ENCODE measurements at regions not wholly inside any gene's neighbourhood (a gene's known extent, or its start where the extent isn't known, plus 50 kb on each side); places are given as distances from the start of the nearest gene placed in this dataset.

GRCh38 chr13:53368948-53369347 lies 340.3 kb downstream of the OLFM4 start:
- Histone ChIP-seq H3K4me1 (no peaks in the 10 kb centered on the region), H3K4me3 (ENCODE audit: low read depth, low read length) (no peak overlapping the region), H3K27me3 (ENCODE audit: control insufficient read depth, insufficient read depth, low read length) (no peaks in the 10 kb centered on the region), H3K4me2 (ENCODE audit: low read length) (no peak overlapping the region), H3K9me3 (ENCODE audit: control insufficient read depth, low read length) (no peaks in the 10 kb centered on the region), H3K9ac (no peak overlapping the region), H3K79me2 (no peaks in the 10 kb centered on the region), H2AFZ (no peak overlapping the region), H3K36me3 (ENCODE audit: control insufficient read depth, insufficient read depth, low read length) (no peaks in the 10 kb centered on the region), H3K27ac (no peak overlapping the region)
- TF ChIP-seq CTCF (IDR thresholded peaks at IDR 0.05) = no peak

GRCh38 chr13:53379485-53379884 lies 350.9 kb downstream of the OLFM4 start:
- no peaks in the 10 kb centered on the region for H3K9me3 ChIP-seq (ENCODE audit: control insufficient read depth, low read length)
- no peak for TF ChIP-seq CTCF (IDR thresholded peaks at IDR 0.05)
- no peak overlapping the region for H3K4me3 ChIP-seq (ENCODE audit: low read depth, low read length)
- no peaks in the 10 kb centered on the region for H3K79me2 ChIP-seq
- no peaks in the 10 kb centered on the region for H3K27me3 ChIP-seq (ENCODE audit: control insufficient read depth, insufficient read depth, low read length)
- H3K36me3 ChIP-seq (ENCODE audit: control insufficient read depth, insufficient read depth, low read length) = no peaks in the 10 kb centered on the region
- no peak overlapping the region for H3K4me2 ChIP-seq (ENCODE audit: low read length)
- H2AFZ ChIP-seq = no peak overlapping the region
- no peak overlapping the region for H3K9ac ChIP-seq
- H3K4me1 ChIP-seq = no peaks in the 10 kb centered on the region
- no peak overlapping the region for H3K27ac ChIP-seq

- Histone ChIP-seq H3K27ac (no peak overlapping the region), H2AFZ (no peak overlapping the region), H3K4me2 (ENCODE audit: low read length) (no peak overlapping the region), H3K4me1 (no peaks in the 10 kb centered on the region), H3K79me2 (no peaks in the 10 kb centered on the region), H3K27me3 (ENCODE audit: control insufficient read depth, insufficient read depth, low read length) (no peaks in the 10 kb centered on the region), H3K9me3 (ENCODE audit: control insufficient read depth, low read length) (no peaks in the 10 kb centered on the region), H3K36me3 (ENCODE audit: control insufficient read depth, insufficient read depth, low read length) (no peaks in the 10 kb centered on the region), H3K9ac (no peak overlapping the region), H3K4me3 (ENCODE audit: low read depth, low read length) (no peak overlapping the region)
- no peak for TF ChIP-seq CTCF (IDR thresholded peaks at IDR 0.05)
Observed at GRCh38 chr13:53382008-53382407, 353.4 kb downstream of the OLFM4 start.

- Histone ChIP-seq H3K9me3 (ENCODE audit: control insufficient read depth, low read length) (no peaks in the 10 kb centered on the region), H3K27me3 (ENCODE audit: control insufficient read depth, insufficient read depth, low read length) (no peaks in the 10 kb centered on the region), H3K79me2 (no peaks in the 10 kb centered on the region), H3K27ac (no peak overlapping the region), H3K4me2 (ENCODE audit: low read length) (no peak overlapping the region), H3K36me3 (ENCODE audit: control insufficient read depth, insufficient read depth, low read length) (no peaks in the 10 kb centered on the region), H3K4me3 (ENCODE audit: low read depth, low read length) (no peak overlapping the region), H2AFZ (no peak overlapping the region), H3K9ac (no peak overlapping the region), H3K4me1 (no peaks in the 10 kb centered on the region)
- TF ChIP-seq CTCF (IDR thresholded peaks at IDR 0.05) = no peak
Observed at GRCh38 chr13:53398051-53398450, 369.4 kb downstream of the OLFM4 start.

- H3K79me2 ChIP-seq = no peaks in the 10 kb centered on the region
- no peaks in the 10 kb centered on the region for H3K4me1 ChIP-seq
- no peak overlapping the region for H3K4me3 ChIP-seq (ENCODE audit: low read depth, low read length)
- no peak for TF ChIP-seq CTCF (IDR thresholded peaks at IDR 0.05)
- no peak overlapping the region for H3K9ac ChIP-seq
- no peaks in the 10 kb centered on the region for H3K27me3 ChIP-seq (ENCODE audit: control insufficient read depth, insufficient read depth, low read length)
- no peaks in the 10 kb centered on the region for H3K36me3 ChIP-seq (ENCODE audit: control insufficient read depth, insufficient read depth, low read length)
- H3K27ac ChIP-seq = no peak overlapping the region
- no peaks in the 10 kb centered on the region for H3K9me3 ChIP-seq (ENCODE audit: control insufficient read depth, low read length)
- H2AFZ ChIP-seq = no peak overlapping the region
- H3K4me2 ChIP-seq (ENCODE audit: low read length) = no peak overlapping the region
Observed at GRCh38 chr13:53405616-53406015, 377.0 kb downstream of the OLFM4 start.
